ENCODE measurements at regions not wholly inside any gene's neighbourhood (a gene's known extent, or its start where the extent isn't known, plus 50 kb on each side); places are given as distances from the start of the nearest gene placed in this dataset.
"Not testable (repeated sequence)": the region's sequence is repeated elsewhere in the genome, so short reads cannot be mapped to it uniquely, and the experiment has no call there.

DNA sequence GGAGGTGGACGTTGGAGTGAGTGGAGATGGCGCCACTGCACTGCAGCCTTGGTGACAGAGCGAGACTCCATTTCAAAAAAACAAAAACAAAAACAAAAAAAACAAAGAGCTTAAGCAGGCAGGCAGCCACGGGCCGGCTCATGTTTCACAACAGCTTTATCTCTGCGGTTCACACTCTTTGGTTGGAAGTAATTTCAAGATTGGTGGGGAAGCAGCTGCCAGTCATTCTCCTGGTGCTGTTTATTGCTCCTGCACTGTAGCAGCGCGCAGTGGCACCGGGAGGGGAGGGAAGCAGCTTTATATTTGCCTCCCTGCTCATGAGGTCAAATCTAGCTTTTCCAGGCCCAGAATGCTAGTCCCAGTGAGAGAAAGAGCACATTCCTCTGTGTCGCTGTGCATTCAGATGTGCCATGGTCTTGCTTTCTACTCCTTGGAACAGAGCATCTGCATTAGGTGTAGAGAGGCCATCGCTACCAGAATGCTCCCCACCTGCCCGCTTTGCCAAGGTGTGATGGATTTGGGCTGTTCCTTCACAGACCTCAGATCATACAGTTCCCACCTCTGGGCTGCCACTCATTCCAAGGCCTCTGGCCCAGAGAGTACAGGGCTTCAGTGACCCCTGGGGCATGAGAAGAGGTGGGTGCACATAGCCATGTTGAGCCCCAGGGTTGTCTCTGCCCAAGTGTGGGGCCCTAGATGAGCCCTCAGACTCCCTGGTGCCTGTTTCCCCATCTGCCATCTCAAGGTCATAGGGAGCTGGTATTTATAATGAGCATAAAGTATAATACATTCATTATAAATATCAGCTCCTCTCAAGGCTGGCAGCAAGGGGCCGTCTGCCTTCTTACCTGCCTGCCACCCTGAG lies 270.4 kb downstream of the MED10 start:
- DNase-seq = no peak

GRCh38 chr5:6106756-6107155 lies 271.6 kb downstream of the MED10 start:
- DNase-seq = no peak

DNA sequence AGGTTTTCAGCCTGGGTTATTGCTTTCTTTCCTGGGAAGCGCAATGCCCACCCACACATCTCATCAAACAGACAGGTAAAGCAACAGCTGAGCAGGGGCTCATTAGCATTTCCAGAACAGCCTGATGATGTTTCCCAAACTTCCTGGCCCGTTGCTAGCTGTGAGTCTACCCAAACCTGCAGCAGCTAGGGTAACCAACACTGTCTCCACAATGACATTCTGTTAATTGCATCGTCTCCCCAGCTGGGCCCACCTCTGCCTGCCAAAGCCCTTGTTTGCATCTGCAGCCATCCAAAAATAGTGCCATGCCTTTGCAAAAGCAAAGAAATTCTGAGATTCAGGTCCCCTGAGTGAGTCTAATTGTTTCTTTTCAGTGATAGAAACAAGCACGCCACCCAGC lies 273.0 kb downstream of the MED10 start:
- DNase-seq = no peak

DNA sequence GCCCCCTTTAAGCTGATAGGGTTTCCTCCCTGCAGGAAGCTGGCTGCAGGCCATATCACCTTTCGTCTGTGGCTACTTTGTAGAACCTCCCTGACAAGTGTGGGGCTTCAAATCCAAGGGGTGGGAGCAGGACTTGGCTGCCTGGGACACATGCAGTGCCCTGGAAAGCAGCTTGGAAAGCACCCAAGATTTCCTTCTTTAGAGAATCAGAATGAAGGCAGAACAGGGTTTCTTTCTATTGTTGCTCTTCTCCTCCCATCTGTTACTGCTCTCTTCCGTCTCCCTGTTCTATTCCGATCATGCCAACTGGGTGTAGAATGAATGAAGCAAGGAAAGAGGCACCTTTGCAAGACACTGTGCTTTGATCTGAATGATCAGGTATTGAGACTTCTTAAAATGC lies 282.2 kb downstream of the MED10 start:
- DNase-seq = no peak

- DNase-seq = not testable (repeated sequence)
Observed at GRCh38 chr5:6094180-6094579, 284.2 kb downstream of the MED10 start.

DNA sequence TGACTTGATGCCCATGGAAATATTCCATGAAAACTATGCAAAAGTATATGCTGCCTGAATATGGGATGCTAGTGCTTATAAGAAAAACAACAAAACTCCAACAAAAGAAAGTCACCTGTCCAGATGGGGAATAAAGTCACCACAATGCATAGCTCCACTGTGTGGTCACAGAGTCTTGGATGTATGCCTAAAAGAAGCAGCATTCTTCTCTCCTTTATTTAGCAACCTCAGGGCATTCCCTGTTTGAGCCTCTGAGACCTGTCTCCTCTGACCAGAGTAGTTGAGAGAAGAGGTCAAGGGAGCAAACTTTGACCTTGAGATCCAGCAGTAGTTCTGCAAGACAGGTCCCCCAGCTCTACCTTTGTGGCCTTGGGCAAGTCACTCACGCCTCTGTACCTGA lies 287.5 kb downstream of the MED10 start:
- no peak for DNase-seq

DNA sequence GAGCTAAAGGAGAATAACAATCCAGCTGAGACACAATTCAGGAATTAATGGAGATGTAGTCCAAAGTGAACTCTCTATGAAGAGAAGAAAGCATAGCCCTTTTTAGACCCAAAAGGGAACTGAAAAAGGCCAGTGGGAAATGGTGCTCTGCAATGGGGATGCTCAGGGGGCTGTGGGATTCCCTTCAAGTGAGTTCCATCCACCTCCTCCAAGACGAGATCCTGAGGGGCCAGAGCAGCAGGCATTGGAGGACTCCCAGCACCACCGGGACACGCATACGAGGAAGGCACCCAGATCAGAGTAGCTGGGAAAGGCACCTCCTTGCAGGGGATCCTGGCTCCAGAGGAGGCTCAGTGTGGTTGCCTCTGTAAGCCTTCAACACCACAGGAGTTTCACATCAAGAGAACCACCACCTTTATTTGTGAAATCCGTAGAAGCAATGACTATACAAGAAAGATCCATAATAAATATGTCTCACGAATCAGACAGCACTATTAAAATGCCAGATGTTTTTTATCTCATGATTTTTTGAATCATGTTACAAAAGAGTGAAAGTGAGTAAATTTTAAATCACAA lies 288.2 kb downstream of the MED10 start:
- no peak for DNase-seq

- DNase-seq = no peak
Observed at GRCh38 chr5:6088706-6089105, 289.6 kb downstream of the MED10 start.

- no peak for DNase-seq
Observed at GRCh38 chr5:6087576-6087975, 290.8 kb downstream of the MED10 start.

DNA sequence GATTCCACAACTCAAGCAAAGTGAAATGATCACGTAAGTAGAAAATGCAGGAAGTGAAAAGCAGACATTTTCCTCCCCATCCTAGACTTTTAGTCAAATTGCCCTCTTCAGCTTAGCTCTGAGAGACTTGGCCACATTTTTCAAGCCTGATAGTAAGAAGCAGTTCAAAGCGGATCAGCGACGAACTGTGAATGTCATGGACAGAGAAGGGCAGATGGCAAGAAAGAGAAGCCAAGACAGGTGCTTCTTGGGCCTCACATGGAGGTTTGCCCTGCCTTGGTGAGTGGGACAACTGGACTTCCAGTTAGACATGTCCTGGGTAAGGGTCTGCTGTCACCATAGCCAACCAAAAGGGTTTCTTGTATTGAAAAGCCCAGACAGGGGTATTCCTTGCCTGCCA lies 291.5 kb downstream of the MED10 start:
- no peak for DNase-seq

- no peak for DNase-seq
Observed at GRCh38 chr5:6085341-6085860, 292.9 kb downstream of the MED10 start.

GRCh38 chr5:6084836-6085235 lies 293.5 kb downstream of the MED10 start:
- DNase-seq = no peak

DNA sequence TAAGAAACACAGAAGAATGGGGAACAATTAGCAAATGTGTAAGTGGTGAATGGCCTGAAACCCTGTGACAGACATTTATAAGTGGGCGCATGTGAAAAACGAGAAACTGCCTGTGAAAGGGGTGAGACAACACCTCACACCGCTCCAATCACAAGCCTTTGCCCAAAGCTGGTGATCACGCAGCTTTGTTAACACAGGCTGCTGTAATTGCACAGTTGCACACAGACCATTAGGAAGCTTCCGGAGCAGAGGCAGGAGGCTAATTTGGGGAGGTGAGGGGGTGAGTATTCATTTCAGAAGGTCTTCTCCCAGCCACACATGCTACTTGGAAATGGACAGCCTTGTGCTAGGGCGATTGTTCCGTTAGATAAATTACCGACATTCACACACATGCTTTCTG lies 294.0 kb downstream of the MED10 start:
- no peak for DNase-seq

DNA sequence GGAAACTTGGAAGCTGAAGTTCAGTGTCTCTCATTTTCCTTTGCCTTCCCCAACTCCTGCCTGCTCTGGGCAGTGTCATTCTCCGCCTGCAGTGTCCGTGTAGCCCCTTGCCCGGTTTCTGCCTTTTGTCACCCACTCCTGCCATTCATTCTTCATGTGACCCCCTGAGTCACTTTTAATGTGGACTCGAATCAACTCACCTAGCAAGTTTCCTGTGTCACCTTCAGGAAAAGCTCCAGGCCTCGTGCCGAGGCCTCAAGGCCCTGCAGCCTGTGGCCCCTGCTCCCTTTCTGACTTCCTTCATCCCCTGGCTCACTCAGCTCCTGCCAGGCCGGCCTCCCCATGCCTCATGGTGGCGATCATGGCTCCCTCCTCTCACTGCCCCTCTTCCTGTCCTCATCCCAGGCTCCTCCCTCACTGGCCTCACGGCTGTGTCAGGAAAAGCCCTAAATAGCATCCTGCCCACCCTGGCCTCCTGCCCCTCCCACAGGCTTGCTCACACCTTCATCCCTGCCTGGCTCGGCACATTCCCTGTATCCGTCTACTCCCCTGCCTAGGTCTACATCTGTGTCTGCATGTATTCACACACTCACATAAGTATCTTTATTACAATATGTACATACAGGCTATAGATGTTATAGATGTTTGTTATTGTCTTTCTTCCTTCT lies 294.9 kb downstream of the MED10 start:
- DNase-seq = no peak

DNA sequence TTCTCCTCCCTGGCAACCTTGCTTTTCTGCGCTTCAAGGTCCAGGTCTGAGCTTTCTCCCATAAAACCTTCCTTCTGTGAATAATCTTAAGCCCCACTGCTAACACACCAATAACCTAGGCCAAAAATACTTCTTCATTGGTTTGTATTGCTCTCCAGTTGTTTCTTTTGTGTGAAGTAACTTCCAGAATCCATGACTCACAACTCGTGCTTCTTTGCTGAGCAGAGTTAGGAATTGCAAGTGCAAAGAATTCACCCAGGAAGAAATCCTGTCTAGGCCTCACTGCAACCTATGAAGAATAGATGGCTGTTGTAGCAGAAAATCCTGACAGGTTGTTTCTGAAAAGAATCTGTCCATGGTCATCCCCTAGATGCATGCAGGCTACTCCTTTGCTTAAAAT lies 295.7 kb downstream of the MED10 start:
- DNase-seq = no peak

DNA sequence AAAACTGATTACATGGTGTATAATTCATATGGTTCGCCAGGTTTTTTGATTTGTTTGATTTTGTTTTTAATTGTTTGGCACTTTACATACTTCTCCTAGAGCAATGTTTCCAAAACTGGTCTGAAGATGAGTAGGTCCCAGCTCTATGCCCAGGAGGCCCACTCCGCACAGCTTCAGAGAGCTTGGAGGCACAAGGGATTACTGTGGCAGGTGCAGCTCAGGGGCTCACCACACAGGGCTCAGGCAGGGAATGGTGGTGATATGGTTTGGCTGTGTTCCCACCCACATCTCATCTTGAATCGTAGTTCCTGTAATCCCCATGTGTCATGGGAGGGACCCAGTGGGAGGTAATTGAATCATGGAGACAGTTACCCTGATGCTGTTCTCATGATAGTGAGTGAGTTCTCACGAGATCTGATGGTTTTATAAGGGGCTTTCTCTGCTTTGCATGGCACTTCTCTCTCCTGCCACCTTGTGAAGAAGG lies 296.6 kb downstream of the MED10 start:
- DNase-seq = no peak

DNA sequence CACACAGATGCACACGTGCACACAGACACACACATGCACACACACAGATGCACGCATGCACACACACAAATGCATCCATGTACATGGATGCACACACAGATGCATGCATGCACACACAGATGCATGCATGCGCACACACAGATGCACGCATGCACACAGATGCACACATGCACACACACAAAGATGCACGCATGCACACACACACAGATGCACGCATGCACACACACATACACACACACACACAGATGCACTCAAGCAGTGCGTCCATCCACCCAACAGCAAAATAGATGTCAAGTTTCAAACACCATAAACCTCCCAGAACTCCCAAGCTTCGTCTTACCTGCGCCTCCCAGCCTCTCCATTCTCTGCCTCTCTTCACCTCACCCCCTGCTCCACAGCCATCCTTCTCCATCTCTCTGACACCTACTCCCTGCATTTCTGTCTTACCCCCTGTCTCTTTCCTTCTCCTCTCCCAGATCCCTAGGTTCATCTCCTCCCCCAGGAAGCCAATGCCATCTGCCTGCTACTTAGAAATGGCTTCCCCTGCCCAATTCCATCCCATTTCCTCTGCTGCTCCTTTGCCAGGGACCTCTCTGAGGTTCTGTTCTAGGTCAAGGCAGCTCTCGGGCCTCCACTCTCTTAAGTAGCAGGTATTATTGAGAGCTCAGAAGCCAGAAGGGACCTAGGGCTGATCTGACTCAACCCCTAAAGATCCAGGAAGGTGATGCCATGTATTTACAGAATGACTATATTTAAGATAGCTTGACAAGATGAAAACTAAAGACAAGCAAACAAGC lies 297.2 kb downstream of the MED10 start:
- DNase-seq = no peak

DNA sequence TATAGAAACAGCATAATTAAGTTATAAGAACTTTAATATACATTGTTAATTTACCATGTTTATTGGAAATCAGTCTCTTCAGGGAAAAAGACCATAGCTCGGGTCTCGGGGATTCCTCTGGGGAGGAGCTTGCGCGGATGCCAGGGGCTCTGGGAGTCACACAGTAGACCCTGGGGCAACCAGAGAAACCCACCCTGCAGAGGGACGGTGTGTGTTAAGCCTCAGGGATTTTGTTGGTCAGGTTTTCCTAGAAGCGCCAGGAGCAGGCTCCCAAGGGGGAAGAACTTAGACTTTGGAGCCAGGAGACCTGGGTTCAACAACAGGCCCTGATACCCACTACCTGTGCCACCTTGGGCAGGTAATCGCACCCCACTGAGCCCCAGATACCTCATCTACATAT lies 297.9 kb downstream of the MED10 start:
- DNase-seq = no peak

- no peak for DNase-seq
Observed at GRCh38 chr5:6078881-6079280, 299.5 kb downstream of the MED10 start.

DNA sequence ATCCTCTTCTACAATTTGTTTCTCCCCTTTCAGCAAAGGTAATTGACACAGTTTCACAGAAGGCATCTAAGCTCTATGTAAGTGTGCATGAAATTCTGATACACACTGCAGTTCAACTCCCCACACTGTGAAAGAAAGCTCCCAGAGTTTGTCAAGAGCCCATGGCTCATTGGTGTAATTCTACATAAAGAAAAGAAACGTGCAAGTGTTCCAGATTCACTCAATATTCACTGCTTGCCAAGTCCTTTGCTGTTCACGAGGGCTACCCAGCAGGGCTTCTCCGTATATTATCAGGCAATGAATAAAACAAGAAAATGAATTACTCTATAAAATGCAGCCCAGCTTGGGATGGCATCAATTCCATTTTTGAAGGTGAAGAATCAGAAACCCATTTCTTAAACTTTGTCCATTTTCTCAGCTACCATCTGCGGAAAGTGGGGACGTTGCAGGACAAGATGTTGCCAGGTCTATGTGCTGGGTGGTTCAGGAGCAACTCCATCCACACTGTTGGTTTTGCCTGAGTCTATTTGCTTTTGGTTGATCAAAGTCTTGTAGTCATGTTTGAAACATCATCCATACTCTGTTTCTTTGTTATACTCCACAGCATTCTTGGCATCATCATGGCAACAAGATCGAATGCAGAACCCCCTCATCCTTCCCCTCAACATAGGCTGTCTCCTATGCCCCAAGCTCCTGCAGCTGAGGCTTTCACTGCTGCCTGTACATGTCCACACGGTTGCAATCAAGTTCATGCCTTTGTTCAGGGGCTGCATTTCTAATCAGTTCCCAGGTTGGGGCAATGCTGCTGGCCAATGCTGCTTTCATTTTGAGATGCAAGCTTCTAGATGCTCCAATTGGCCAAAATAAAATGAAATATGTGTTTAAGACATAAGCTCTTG lies 301.8 kb downstream of the MED10 start:
- DNase-seq = no peak

GRCh38 chr5:6072488-6072887 lies 305.9 kb downstream of the MED10 start:
- DNase-seq = not testable (repeated sequence)
